ENCODE measurements at regions not wholly inside any gene's neighbourhood (a gene's known extent, or its start where the extent isn't known, plus 50 kb on each side); places are given as distances from the start of the nearest gene placed in this dataset.
"Not testable (repeated sequence)": the region's sequence is repeated elsewhere in the genome, so short reads cannot be mapped to it uniquely, and the experiment has no call there.

- Histone ChIP-seq H3K27ac (no peak overlapping the region), H3K4me3 (no peak overlapping the region), H3K4me1 (replicated peaks; ENCODE audit: insufficient read depth) (no peaks in the 10 kb centered on the region), H3K27me3 (ENCODE audit: insufficient read depth, low read depth) (no peaks in the 10 kb centered on the region), H3K9me2 (ENCODE audit: insufficient read depth) (no peaks in the 10 kb centered on the region), H3K4me2 (no peak overlapping the region), H4K20me1 (ENCODE audit: insufficient read depth) (no peaks in the 10 kb centered on the region), H3F3A (ENCODE audit: insufficient read depth, low read depth) (no peaks in the 10 kb centered on the region), H3K79me2 (ENCODE audit: low read depth) (no peaks in the 10 kb centered on the region), H3K9me3 (ENCODE audit: insufficient read depth, low read depth) (no peaks in the 10 kb centered on the region), H2AFZ (no peak overlapping the region), H3K36me3 (ENCODE audit: low read depth) (no peaks in the 10 kb centered on the region)
- ChIA-PET CTCF (no interaction called here), POLR2A (ENCODE audit: unreplicated experiment) (no interaction called here)
- no TSS peak for BruUV-seq (replicated peaks)
- no peak for DNase-seq
- intact Hi-C loops (cut with micrococcal nuclease; ENCODE audit: unreplicated experiment) = no loop called here
- TF ChIP-seq EZH2 (IDR thresholded peaks at IDR 0.05; ENCODE audit: low read depth) = no peak
- no peak for TF ChIP-seq CTCF (conservative IDR thresholded peaks at IDR 0.05)
These were observed 126.0 kb upstream of the CHST9 start for GRCh38 chr18:27311114-27311513.

- Histone ChIP-seq H3K36me3 (ENCODE audit: low read depth) (no peaks in the 10 kb centered on the region), H4K20me1 (ENCODE audit: insufficient read depth) (no peaks in the 10 kb centered on the region), H3K9me3 (ENCODE audit: insufficient read depth, low read depth) (no peaks in the 10 kb centered on the region), H3K9me2 (ENCODE audit: insufficient read depth) (no peaks in the 10 kb centered on the region), H3F3A (ENCODE audit: insufficient read depth, low read depth) (no peaks in the 10 kb centered on the region), H3K4me1 (replicated peaks; ENCODE audit: insufficient read depth) (no peaks in the 10 kb centered on the region), H3K27ac (no peak overlapping the region), H2AFZ (no peak overlapping the region), H3K4me2 (no peak overlapping the region), H3K4me3 (no peak overlapping the region), H3K79me2 (ENCODE audit: low read depth) (no peaks in the 10 kb centered on the region), H3K27me3 (ENCODE audit: insufficient read depth, low read depth) (no peaks in the 10 kb centered on the region)
- ChIA-PET POLR2A (ENCODE audit: unreplicated experiment) (no interaction called here), CTCF (interaction anchor here (0.9 kb wide), 1 partner anchor 284 kb away, joined by 4 read pairs; no protein-coding TSS in a partner anchor)
- DNase-seq = no peak
- no peak for TF ChIP-seq EZH2 (IDR thresholded peaks at IDR 0.05; ENCODE audit: low read depth)
- no peak for TF ChIP-seq CTCF (conservative IDR thresholded peaks at IDR 0.05)
- BruUV-seq (replicated peaks) = no TSS peak
- intact Hi-C loops (cut with micrococcal nuclease; ENCODE audit: unreplicated experiment) = no loop called here
These were observed 116.7 kb upstream of the CHST9 start for GRCh38 chr18:27301615-27302378.

- Histone ChIP-seq H3K9me2 (ENCODE audit: insufficient read depth) (no peaks in the 10 kb centered on the region), H3K9me3 (ENCODE audit: insufficient read depth, low read depth) (no peaks in the 10 kb centered on the region), H3K4me3 (no peak overlapping the region), H4K20me1 (ENCODE audit: insufficient read depth) (no peaks in the 10 kb centered on the region), H3K27me3 (ENCODE audit: insufficient read depth, low read depth) (no peaks in the 10 kb centered on the region), H3K4me2 (no peak overlapping the region), H2AFZ (no peak overlapping the region), H3K4me1 (replicated peaks; ENCODE audit: insufficient read depth) (no peaks in the 10 kb centered on the region), H3F3A (ENCODE audit: insufficient read depth, low read depth) (no peaks in the 10 kb centered on the region), H3K79me2 (ENCODE audit: low read depth) (no peaks in the 10 kb centered on the region), H3K27ac (no peak overlapping the region), H3K36me3 (ENCODE audit: low read depth) (no peaks in the 10 kb centered on the region)
- TF ChIP-seq EZH2 (IDR thresholded peaks at IDR 0.05; ENCODE audit: low read depth) (no peak), CTCF (conservative IDR thresholded peaks at IDR 0.05) (0 out of 2 replicates have a peak, but pooled peaks have one; percentile 26)
- CTCF ChIA-PET = interaction anchor here (0.5 kb wide), 1 partner anchor 113 kb away, joined by 3 read pairs; the partner anchor contains the start of gene CHST9
- no peak for DNase-seq
- POLR2A ChIA-PET (ENCODE audit: unreplicated experiment) = no interaction called here
- intact Hi-C loops (cut with micrococcal nuclease; ENCODE audit: unreplicated experiment) = loop anchor here (1.0 kb wide), 1 partner anchor 280 kb away; no protein-coding TSS in a partner anchor
- no TSS peak for BruUV-seq (replicated peaks)
These were observed 113.2 kb upstream of the CHST9 start for GRCh38 chr18:27298214-27298804.

- POLR2A ChIA-PET (ENCODE audit: unreplicated experiment); CTCF ChIA-PET; H3K27me3 ChIP-seq (ENCODE audit: insufficient read depth, low read depth): not testable (repeated sequence)
These were observed 101.0 kb upstream of the CHST9 start for GRCh38 chr18:27285973-27286562.

More at GRCh38 chr18:27285973-27286562, 101.0 kb upstream of the CHST9 start:
- H3F3A ChIP-seq (ENCODE audit: insufficient read depth, low read depth); H3K4me3 ChIP-seq; DNase-seq; H2AFZ ChIP-seq; H3K4me2 ChIP-seq; H3K27ac ChIP-seq; H3K4me1 ChIP-seq (replicated peaks; ENCODE audit: insufficient read depth); H3K36me3 ChIP-seq (ENCODE audit: low read depth); H3K9me2 ChIP-seq (ENCODE audit: insufficient read depth); H3K9me3 ChIP-seq (ENCODE audit: insufficient read depth, low read depth); H3K79me2 ChIP-seq (ENCODE audit: low read depth); intact Hi-C loops (cut with micrococcal nuclease; ENCODE audit: unreplicated experiment); BruUV-seq (replicated peaks); H4K20me1 ChIP-seq (ENCODE audit: insufficient read depth): not testable (repeated sequence)

Measured in PC-9 (cell line).